C4-2B (cell line): ENCODE measurements at regions not wholly inside any gene's neighbourhood (a gene's known extent, or its start where the extent isn't known, plus 50 kb on each side); places are given as distances from the start of the nearest gene placed in this dataset.

Source experiments
- ZFX ChIP-seq: fragments of 450-650 bp; IDR thresholded peaks from 2 replicates; pipeline ENCODE4 v1.6.1; 2017
- TF ChIP-seq, protein P1 (sequence below): fragments of 450-650 bp; conservative IDR thresholded peaks from 2 replicates; pipeline ENCODE4 v1.5.1; 2017; ENCODE audit warnings: mild to moderate bottlenecking

DNA sequence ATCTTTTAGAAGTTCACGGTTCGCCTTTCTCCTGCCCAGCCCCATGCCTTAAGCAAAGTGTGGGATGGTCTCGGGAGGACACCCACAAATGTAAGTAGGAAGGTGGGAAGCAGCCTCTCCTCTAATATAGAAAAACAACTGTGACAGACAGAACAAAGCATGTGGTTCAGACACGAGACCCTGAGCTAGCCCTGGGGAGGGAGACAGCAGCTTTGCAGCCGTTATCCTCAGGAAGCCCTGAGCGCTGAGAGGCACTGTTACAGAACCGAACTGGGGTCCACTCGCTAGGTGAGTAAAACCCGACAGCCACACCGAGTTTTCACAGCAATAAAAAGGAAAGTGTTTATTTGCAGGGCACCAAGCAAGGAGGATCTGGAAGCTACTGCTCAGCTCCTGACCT is 210.6 kb downstream of the UQCRFS1 start:
- TF ChIP-seq, protein P1, sequence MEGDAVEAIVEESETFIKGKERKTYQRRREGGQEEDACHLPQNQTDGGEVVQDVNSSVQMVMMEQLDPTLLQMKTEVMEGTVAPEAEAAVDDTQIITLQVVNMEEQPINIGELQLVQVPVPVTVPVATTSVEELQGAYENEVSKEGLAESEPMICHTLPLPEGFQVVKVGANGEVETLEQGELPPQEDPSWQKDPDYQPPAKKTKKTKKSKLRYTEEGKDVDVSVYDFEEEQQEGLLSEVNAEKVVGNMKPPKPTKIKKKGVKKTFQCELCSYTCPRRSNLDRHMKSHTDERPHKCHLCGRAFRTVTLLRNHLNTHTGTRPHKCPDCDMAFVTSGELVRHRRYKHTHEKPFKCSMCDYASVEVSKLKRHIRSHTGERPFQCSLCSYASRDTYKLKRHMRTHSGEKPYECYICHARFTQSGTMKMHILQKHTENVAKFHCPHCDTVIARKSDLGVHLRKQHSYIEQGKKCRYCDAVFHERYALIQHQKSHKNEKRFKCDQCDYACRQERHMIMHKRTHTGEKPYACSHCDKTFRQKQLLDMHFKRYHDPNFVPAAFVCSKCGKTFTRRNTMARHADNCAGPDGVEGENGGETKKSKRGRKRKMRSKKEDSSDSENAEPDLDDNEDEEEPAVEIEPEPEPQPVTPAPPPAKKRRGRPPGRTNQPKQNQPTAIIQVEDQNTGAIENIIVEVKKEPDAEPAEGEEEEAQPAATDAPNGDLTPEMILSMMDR, result no peak
- TF ChIP-seq ZFX, result no peak
